K562 (cell line): ENCODE measurements at regions not wholly inside any gene's neighbourhood (a gene's known extent, or its start where the extent isn't known, plus 50 kb on each side); places are given as distances from the start of the nearest gene placed in this dataset.

Source experiments
- CBX3 ChIP-seq, 2 experiments: IDR thresholded peaks; 1 replicate in 1 of 2; 2 replicates in 1 of 2; pipeline ENCODE4 v1.6.1; 2012; ENCODE audit warnings: inconsistent platforms in 2 of 2, low read length in 2 of 2, borderline replicate concordance in 1 of 2, control low read depth in 1 of 2
- NRF1 ChIP-seq, 2 experiments: fragments of 450-650 bp; IDR thresholded peaks in 1 of 2; conservative IDR thresholded peaks in 1 of 2; 2 replicates each; pipeline ENCODE4 v1.6.1; 2014; ENCODE audit warnings: mild to moderate bottlenecking in 2 of 2
- POLR2H ChIP-seq: IDR thresholded peaks from 2 replicates; pipeline ENCODE4 v1.6.1; 2016; ENCODE audit warnings: missing genetic modification characterization, low read depth, mild to moderate bottlenecking, control low read depth, missing compliant biosample characterization, moderate library complexity
- SRF ChIP-seq, 2 experiments: fragments of 250-450, 450-650 bp in 1 of 2; sonication (Bioruptor Pico) in 1 of 2; sonication (generic) in 1 of 2; formaldehyde crosslinking; IDR thresholded peaks; 2 replicates each; pipeline versions ENCODE4 v1.5.0 to v1.5.1; 2020 to 2022; ENCODE audit warnings: mild to moderate bottlenecking in 1 of 2, missing genetic modification reagents in 1 of 2
- USF2 ChIP-seq: sonication (generic); formaldehyde crosslinking; IDR thresholded peaks from 2 replicates; pipeline ENCODE4 v1.5.0; 2020; ENCODE audit warnings: missing genetic modification reagents

- TF ChIP-seq NRF1 (conservative IDR thresholded peaks at IDR 0.05 in 1 of 2, IDR thresholded peaks at IDR 0.05 in 1 of 2) (no peak), SRF (CRISPR knock-in tag; IDR thresholded peaks at IDR 0.05) (no peak), USF2 (CRISPR knock-in tag) (no peak), CBX3 (IDR thresholded peaks at IDR 0.05; ENCODE audit: borderline replicate concordance in 1 of 2, low read length in 2 of 2) (no peak), POLR2H (no peak)
These were observed 270.1 kb upstream of the ARSJ start for GRCh38 chr4:114249561-114249960.
